ENCODE measurements at regions not wholly inside any gene's neighbourhood (a gene's known extent, or its start where the extent isn't known, plus 50 kb on each side); places are given as distances from the start of the nearest gene placed in this dataset.
A peak's percentile ranks its signal among the peaks of the same experiment; 100 is the strongest.

- Mint-ChIP-seq H3K9me3 (peaks cover under 1% of the 10 kb centered on the region), H3K4me1 (peaks cover 2% of the 10 kb centered on the region), H3K27me3 (ENCODE audit: insufficient read depth, low read depth) (no peaks in the 10 kb centered on the region), H3K27ac (no peak overlapping the region), H3K36me3 (no peaks in the 10 kb centered on the region), H3K4me3 (no peak overlapping the region)
- TF ChIP-seq CTCF (IDR thresholded peaks at IDR 0.05) (no peak), EZH2phosphoT487 (IDR thresholded peaks at IDR 0.05) (no peak), EZH2 (IDR thresholded peaks at IDR 0.05) (no peak)
- H3K27me3 ChIP-seq = no peaks in the 10 kb centered on the region
- no peak overlapping the region for H3K4me3 ChIP-seq
- no peak overlapping the region for H3K4me2 ChIP-seq
- H2AFZ ChIP-seq (replicated peaks) = no peak overlapping the region
- no peak overlapping the region for H3K27ac ChIP-seq
- peak; percentile 9 for DNase-seq (ENCODE audit: low spot score)
- no peaks in the 10 kb centered on the region for H3K9me3 ChIP-seq (ENCODE audit: low read depth)
- H3K36me3 ChIP-seq = no peaks in the 10 kb centered on the region
- H3K79me2 ChIP-seq (ENCODE audit: low read depth) = no peaks in the 10 kb centered on the region
- H3K9ac ChIP-seq = no peak overlapping the region
- H4K20me1 ChIP-seq (ENCODE audit: low read depth) = no peaks in the 10 kb centered on the region
- H3F3A ChIP-seq (ENCODE audit: low read depth) = no peaks in the 10 kb centered on the region
- H3K4me1 ChIP-seq = no peaks in the 10 kb centered on the region
Observed at GRCh38 chr2:196534495-196534894, 105.0 kb upstream of the CCDC150 start.

- DNase-seq (ENCODE audit: low spot score) = no peak
- H4K20me1 ChIP-seq (ENCODE audit: low read depth) = no peaks in the 10 kb centered on the region
- H3F3A ChIP-seq (ENCODE audit: low read depth) = no peaks in the 10 kb centered on the region
- no peaks in the 10 kb centered on the region for H3K36me3 ChIP-seq
- no peak overlapping the region for H3K4me2 ChIP-seq
- H3K79me2 ChIP-seq (ENCODE audit: low read depth) = no peaks in the 10 kb centered on the region
- TF ChIP-seq EZH2phosphoT487 (IDR thresholded peaks at IDR 0.05) (no peak), EZH2 (IDR thresholded peaks at IDR 0.05) (no peak), CTCF (IDR thresholded peaks at IDR 0.05) (no peak)
- H3K4me3 ChIP-seq = no peak overlapping the region
- no peaks in the 10 kb centered on the region for H3K36me3 Mint-ChIP-seq
- H3K9me3 Mint-ChIP-seq = no peaks in the 10 kb centered on the region
- H3K27me3 ChIP-seq = no peaks in the 10 kb centered on the region
- H2AFZ ChIP-seq (replicated peaks) = no peak overlapping the region
- H3K9me3 ChIP-seq (ENCODE audit: low read depth) = no peaks in the 10 kb centered on the region
- no peak overlapping the region for H3K27ac ChIP-seq
- no peaks in the 10 kb centered on the region for H3K4me1 ChIP-seq
- no peak overlapping the region for H3K4me3 Mint-ChIP-seq
- H3K27ac Mint-ChIP-seq = no peak overlapping the region
- H3K27me3 Mint-ChIP-seq (ENCODE audit: insufficient read depth, low read depth) = no peaks in the 10 kb centered on the region
- no peak overlapping the region for H3K9ac ChIP-seq
- peaks cover 2% of the 10 kb centered on the region for H3K4me1 Mint-ChIP-seq
Observed at GRCh38 chr2:196535061-196535460, 104.5 kb upstream of the CCDC150 start.

GRCh38 chr2:196535742-196536141 lies 103.8 kb upstream of the CCDC150 start:
- H3K4me3 Mint-ChIP-seq = no peak overlapping the region
- Histone ChIP-seq H3K4me1 (no peaks in the 10 kb centered on the region), H3K27ac (no peak overlapping the region), H3K9me3 (ENCODE audit: low read depth) (no peaks in the 10 kb centered on the region), H4K20me1 (ENCODE audit: low read depth) (no peaks in the 10 kb centered on the region), H2AFZ (replicated peaks) (no peak overlapping the region), H3K4me3 (no peak overlapping the region), H3K27me3 (no peaks in the 10 kb centered on the region), H3K9ac (no peak overlapping the region), H3K36me3 (no peaks in the 10 kb centered on the region), H3F3A (ENCODE audit: low read depth) (no peaks in the 10 kb centered on the region), H3K79me2 (ENCODE audit: low read depth) (no peaks in the 10 kb centered on the region), H3K4me2 (no peak overlapping the region)
- DNase-seq (ENCODE audit: low spot score) = no peak
- H3K36me3 Mint-ChIP-seq = no peaks in the 10 kb centered on the region
- no peaks in the 10 kb centered on the region for H3K9me3 Mint-ChIP-seq
- TF ChIP-seq CTCF (IDR thresholded peaks at IDR 0.05) = no peak
- H3K27me3 Mint-ChIP-seq (ENCODE audit: insufficient read depth, low read depth) = no peaks in the 10 kb centered on the region
- H3K27ac Mint-ChIP-seq = no peak overlapping the region
- H3K4me1 Mint-ChIP-seq = peaks cover 2% of the 10 kb centered on the region

- no peak for DNase-seq (ENCODE audit: low spot score)
- H3K9ac ChIP-seq = no peak overlapping the region
- H3F3A ChIP-seq (ENCODE audit: low read depth) = no peaks in the 10 kb centered on the region
- H3K36me3 Mint-ChIP-seq = no peaks in the 10 kb centered on the region
- no peak for TF ChIP-seq EZH2 (IDR thresholded peaks at IDR 0.05)
- TF ChIP-seq EZH2phosphoT487 (IDR thresholded peaks at IDR 0.05) = no peak
- no peak for TF ChIP-seq CTCF (IDR thresholded peaks at IDR 0.05)
- H4K20me1 ChIP-seq (ENCODE audit: low read depth) = no peaks in the 10 kb centered on the region
- peaks cover 2% of the 10 kb centered on the region for H3K4me1 Mint-ChIP-seq
- H2AFZ ChIP-seq (replicated peaks) = no peak overlapping the region
- H3K36me3 ChIP-seq = no peaks in the 10 kb centered on the region
- H3K4me3 ChIP-seq = no peak overlapping the region
- H3K27me3 Mint-ChIP-seq (ENCODE audit: insufficient read depth, low read depth) = no peaks in the 10 kb centered on the region
- no peak overlapping the region for H3K4me3 Mint-ChIP-seq
- H3K4me1 ChIP-seq = no peaks in the 10 kb centered on the region
- no peak overlapping the region for H3K4me2 ChIP-seq
- no peaks in the 10 kb centered on the region for H3K27me3 ChIP-seq
- no peak overlapping the region for H3K27ac Mint-ChIP-seq
- H3K9me3 Mint-ChIP-seq = no peaks in the 10 kb centered on the region
- no peaks in the 10 kb centered on the region for H3K79me2 ChIP-seq (ENCODE audit: low read depth)
- H3K27ac ChIP-seq = no peak overlapping the region
- no peaks in the 10 kb centered on the region for H3K9me3 ChIP-seq (ENCODE audit: low read depth)
Observed at GRCh38 chr2:196537311-196537710, 102.2 kb upstream of the CCDC150 start.
